Upper lobe of left lung (tissue), 6 donors: ENCODE measurements at regions not wholly inside any gene's neighbourhood (a gene's known extent, or its start where the extent isn't known, plus 50 kb on each side); places are given as distances from the start of the nearest gene placed in this dataset.
"Not testable (repeated sequence)": the region's sequence is repeated elsewhere in the genome, so short reads cannot be mapped to it uniquely, and the experiment has no call there.

Experiments used
- ATAC-seq, 2 donors: fragments of 200-7000 bp; cut with Tn5 transposase; one replicate each; pipeline ENCODE4 v1.9.1; 2022; ENCODE audit warnings: mild to moderate bottlenecking in 2 of 2, moderate library complexity in 2 of 2; ENCODE audit not compliant: low FRiP score in 2 of 2
- DNase-seq, 2 donors: peaks; one replicate each; pipeline ENCODE4 v3.0.0-alpha.2; 2019 to 2020
- H3K27ac ChIP-seq, 4 donors: fragments of 200-600 bp; sonication (generic); one replicate each; pipeline ENCODE4 v1.5.1; 2016 to 2019
- H3K27me3 ChIP-seq, 4 donors: fragments of 200-600 bp; sonication (generic); one replicate each; pipeline ENCODE4 v1.5.1; 2017 to 2019
- H3K36me3 ChIP-seq, 4 donors: fragments of 200-600 bp; sonication (generic); one replicate each; pipeline ENCODE4 v1.5.1; 2016 to 2019
- H3K4me1 ChIP-seq, 4 donors: fragments of 200-600 bp; sonication (generic); one replicate each; pipeline ENCODE4 v1.5.1; 2018 to 2019
- H3K4me3 ChIP-seq, 4 donors: fragments of 200-600 bp; sonication (generic); one replicate each; pipeline ENCODE4 v1.5.1; 2017 to 2019; ENCODE audit warnings: mild to moderate bottlenecking in 2 of 4, moderate library complexity in 1 of 4
- H3K9me3 ChIP-seq, 4 donors: fragments of 200-600 bp; sonication (generic); one replicate each; pipeline ENCODE4 v1.5.1; 2018 to 2019
- EP300 ChIP-seq, 4 donors: sonication (generic); formaldehyde crosslinking; IDR thresholded peaks; one replicate each; pipeline ENCODE4 v1.5.1; 2017; ENCODE audit warnings: antibody characterized with exemption in 4 of 4, control low read depth in 2 of 4
- POLR2A ChIP-seq, 4 donors: fragments of 450-650 bp; IDR thresholded peaks; one replicate each; pipeline ENCODE4 v1.5.1; 2016 to 2017; ENCODE audit warnings: antibody characterized with exemption in 4 of 4, mild to moderate bottlenecking in 2 of 4
- POLR2AphosphoS5 ChIP-seq, 2 donors: sonication (generic); formaldehyde crosslinking; IDR thresholded peaks; one replicate each; pipeline ENCODE4 v1.5.1; 2017; ENCODE audit warnings: antibody characterized with exemption in 2 of 2
- WGBS, 2 donors: methylation state at CpG; one replicate each; pipeline ENCODE4 v1.1.5; 2017 to 2018; 5-methylcytosine and 5-hydroxymethylcytosine counted together
- TF ChIP-seq, protein P1 (sequence below), 6 experiments: fragments of 450-650 bp in 4 of 6; fragments of 200-600 bp in 2 of 6; sonication (generic) in 2 of 6; IDR thresholded peaks; one replicate each; pipeline ENCODE4 v1.5.1; 2016 to 2019; ENCODE audit warnings: antibody characterized with exemption in 6 of 6
- donor health status: DM: no; HTN: no; CAD: no; lungs with moderate emphysema.
- donor health status: DM: no; HTN: yes; CAD: no; lungs with severe emphysema.

DNA sequence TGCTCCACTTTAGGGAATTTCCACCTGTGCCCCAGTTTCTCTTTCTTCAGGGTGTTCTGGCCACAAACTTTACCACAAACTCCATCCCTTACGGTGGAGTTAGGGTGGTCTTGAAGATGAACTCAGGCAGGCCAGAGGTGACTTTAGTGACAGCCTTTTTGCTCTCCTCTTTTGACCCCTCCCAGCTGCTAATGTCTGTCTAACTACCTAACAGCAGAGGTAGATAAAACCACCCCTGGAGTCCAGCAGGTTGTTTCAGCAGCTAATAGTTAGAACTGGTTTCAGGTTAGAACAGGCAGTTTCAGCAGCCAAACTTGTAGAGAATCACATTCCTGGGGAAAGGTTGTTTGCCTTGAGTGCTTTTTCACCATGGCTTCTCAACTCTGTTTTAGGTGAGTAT, 971.3 kb upstream of the CDH18 start:
- no peaks in the 10 kb centered on the region for H3K27me3 ChIP-seq
- no peaks in the 10 kb centered on the region for H3K9me3 ChIP-seq
- WGBS, 2 donors, result 85 to 100% methylated on average over 1 of the region's 1 CpG
- no peak overlapping the region for H3K27ac ChIP-seq
- no peaks in the 10 kb centered on the region for H3K36me3 ChIP-seq
- TF ChIP-seq POLR2A (IDR thresholded peaks at IDR 0.05) (no peak), EP300 (IDR thresholded peaks at IDR 0.05) (no peak), POLR2AphosphoS5 (IDR thresholded peaks at IDR 0.05) (no peak)
- TF ChIP-seq, protein P1, sequence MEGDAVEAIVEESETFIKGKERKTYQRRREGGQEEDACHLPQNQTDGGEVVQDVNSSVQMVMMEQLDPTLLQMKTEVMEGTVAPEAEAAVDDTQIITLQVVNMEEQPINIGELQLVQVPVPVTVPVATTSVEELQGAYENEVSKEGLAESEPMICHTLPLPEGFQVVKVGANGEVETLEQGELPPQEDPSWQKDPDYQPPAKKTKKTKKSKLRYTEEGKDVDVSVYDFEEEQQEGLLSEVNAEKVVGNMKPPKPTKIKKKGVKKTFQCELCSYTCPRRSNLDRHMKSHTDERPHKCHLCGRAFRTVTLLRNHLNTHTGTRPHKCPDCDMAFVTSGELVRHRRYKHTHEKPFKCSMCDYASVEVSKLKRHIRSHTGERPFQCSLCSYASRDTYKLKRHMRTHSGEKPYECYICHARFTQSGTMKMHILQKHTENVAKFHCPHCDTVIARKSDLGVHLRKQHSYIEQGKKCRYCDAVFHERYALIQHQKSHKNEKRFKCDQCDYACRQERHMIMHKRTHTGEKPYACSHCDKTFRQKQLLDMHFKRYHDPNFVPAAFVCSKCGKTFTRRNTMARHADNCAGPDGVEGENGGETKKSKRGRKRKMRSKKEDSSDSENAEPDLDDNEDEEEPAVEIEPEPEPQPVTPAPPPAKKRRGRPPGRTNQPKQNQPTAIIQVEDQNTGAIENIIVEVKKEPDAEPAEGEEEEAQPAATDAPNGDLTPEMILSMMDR (IDR thresholded peaks at IDR 0.05), result no peak
- H3K4me3 ChIP-seq, result no peak overlapping the region
- ATAC-seq (no peak), DNase-seq (no peak)
- H3K4me1 ChIP-seq, result no peaks in the 10 kb centered on the region

DNA sequence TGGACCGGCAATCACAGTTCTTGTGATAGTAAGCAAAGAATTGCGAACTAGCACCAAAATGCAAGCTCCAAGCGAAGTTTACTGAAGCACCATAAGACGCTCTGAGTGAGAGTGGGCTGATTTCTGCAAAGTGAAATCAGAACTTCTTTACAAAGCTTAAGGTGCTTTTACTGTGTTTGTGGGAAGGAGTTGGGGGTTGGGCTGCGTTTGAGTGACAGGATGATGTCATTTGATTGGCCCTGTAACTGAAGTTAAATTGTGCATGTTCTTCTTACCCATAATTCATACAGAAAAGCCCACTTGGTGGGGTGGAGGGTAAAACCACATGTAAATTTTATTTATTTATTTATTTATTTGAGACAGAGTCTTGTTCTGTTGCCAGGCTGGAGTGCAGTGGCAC, 970.6 kb upstream of the CDH18 start:
- Histone ChIP-seq H3K4me1 (no peaks in the 10 kb centered on the region), H3K4me3 (no peak overlapping the region), H3K36me3 (no peaks in the 10 kb centered on the region), H3K27me3 (no peaks in the 10 kb centered on the region), H3K27ac (no peak overlapping the region), H3K9me3 (no peaks in the 10 kb centered on the region)
- WGBS, 2 donors, result 83 to 87% methylated on average over 5 of the region's 5 CpGs
- DNase-seq (no peak), ATAC-seq (no peak)
- no peak for TF ChIP-seq EP300 (IDR thresholded peaks at IDR 0.05)
- TF ChIP-seq, protein P1 (IDR thresholded peaks at IDR 0.05), result no peak
- no peak for TF ChIP-seq POLR2A (IDR thresholded peaks at IDR 0.05)
- TF ChIP-seq POLR2AphosphoS5 (IDR thresholded peaks at IDR 0.05), result no peak

DNA sequence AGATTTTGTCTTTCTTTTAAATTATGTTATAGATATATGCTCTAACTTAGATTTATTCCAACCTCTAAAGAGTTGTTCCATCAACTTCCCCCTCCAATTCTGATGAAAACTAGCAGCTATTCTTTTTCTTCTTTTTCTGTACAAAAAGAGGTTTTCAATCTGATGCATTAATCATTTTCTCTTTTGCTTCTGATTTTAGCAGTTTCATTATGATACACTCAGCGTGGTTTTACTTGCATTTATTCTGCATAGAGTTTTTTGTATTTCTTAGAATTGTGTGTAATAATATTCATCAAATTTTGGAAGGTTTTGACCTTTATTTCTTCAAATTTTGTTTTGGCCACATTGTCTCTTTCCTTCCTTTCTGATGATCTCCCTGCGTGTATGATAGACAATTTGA, 968.1 kb upstream of the CDH18 start:
- Histone ChIP-seq H3K36me3 (no peaks in the 10 kb centered on the region), H3K4me3 (no peak overlapping the region), H3K27me3 (no peaks in the 10 kb centered on the region), H3K27ac (no peak overlapping the region), H3K4me1 (no peaks in the 10 kb centered on the region), H3K9me3 (no peaks in the 10 kb centered on the region)
- DNase-seq (no peak), ATAC-seq (no peak)
- WGBS, 2 donors, result 78 to 80% methylated on average over 2 of the region's 2 CpGs
- TF ChIP-seq POLR2AphosphoS5 (IDR thresholded peaks at IDR 0.05) (no peak), POLR2A (IDR thresholded peaks at IDR 0.05) (no peak), EP300 (IDR thresholded peaks at IDR 0.05) (no peak)
- TF ChIP-seq, protein P1 (IDR thresholded peaks at IDR 0.05), result no peak

DNA sequence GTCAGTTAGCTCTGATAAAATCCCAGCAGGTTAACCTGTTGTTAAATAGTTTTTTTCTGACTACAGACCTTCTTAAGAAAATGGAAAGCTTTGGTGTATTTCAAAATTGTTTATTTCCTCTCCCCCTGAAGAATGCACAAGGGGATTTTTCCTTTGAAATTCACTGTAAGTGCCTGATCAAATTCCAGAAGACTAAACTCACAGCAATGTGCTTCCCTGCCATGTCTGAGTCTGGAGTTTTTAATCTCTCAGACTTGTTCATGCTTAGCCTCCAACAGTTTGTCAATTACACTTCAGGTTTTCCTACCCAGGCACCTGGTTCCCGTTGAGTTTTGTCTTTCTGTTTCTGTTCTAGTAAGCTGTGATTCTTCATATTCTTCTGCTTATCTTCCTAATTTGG, 961.6 kb upstream of the CDH18 start:
- TF ChIP-seq POLR2A (IDR thresholded peaks at IDR 0.05), result no peak
- no peak for TF ChIP-seq EP300 (IDR thresholded peaks at IDR 0.05)
- TF ChIP-seq, protein P1 (IDR thresholded peaks at IDR 0.05), result no peak
- no peak for TF ChIP-seq POLR2AphosphoS5 (IDR thresholded peaks at IDR 0.05)
- WGBS, 2 donors, result 20 to 56% methylated on average over 1 of the region's 1 CpG

DNA sequence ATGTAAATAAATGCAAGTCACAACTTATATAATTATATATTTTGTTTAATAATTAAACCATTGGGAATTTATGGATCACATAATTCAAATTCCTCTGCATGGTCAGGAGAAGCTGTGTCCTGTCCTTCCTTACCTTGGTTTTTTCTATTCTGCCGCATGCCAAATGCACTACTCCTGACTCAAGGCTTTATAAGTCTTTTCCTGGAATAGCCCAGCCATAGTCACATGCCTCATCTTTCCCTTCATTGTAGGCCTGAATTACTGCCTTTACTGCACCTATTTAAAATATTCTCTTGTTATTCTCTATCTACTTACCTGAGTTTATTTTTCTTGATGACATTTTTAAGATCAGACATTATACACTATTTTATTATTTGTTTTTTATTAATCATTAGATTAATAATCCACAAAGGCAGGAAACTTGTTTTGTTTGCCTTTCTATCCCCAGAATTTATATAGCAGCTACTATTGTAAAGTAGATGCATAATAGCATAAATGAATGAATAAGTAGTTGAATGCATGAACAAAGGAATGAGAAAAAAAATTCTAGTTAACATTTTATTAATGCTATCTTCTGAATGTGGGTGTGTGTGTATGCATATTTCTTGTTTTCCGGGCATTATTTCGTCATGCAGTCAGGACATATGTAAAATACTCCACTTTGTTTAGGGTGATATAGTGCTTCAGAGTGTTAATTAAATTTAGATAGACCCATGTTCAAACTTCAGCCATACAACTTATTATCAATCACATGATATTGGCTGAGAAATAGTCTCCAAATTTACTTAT, 955.4 kb upstream of the CDH18 start:
- not testable (repeated sequence) for H3K4me1 ChIP-seq, DNase-seq, H3K27me3 ChIP-seq, H3K9me3 ChIP-seq, H3K4me3 ChIP-seq, H3K36me3 ChIP-seq, H3K27ac ChIP-seq, ATAC-seq
- WGBS, 2 donors, result 82 to 92% methylated on average over 3 of the region's 3 CpGs

More for the DNA sequence above, 961.6 kb upstream of the CDH18 start:
- ATAC-seq, result no peak
- Histone ChIP-seq H3K27ac (no peak overlapping the region), H3K4me1 (no peaks in the 10 kb centered on the region), H3K27me3 (no peaks in the 10 kb centered on the region), H3K4me3 (no peak overlapping the region), H3K9me3 (no peaks in the 10 kb centered on the region), H3K36me3 (no peaks in the 10 kb centered on the region)
- DNase-seq, result no peak

DNA sequence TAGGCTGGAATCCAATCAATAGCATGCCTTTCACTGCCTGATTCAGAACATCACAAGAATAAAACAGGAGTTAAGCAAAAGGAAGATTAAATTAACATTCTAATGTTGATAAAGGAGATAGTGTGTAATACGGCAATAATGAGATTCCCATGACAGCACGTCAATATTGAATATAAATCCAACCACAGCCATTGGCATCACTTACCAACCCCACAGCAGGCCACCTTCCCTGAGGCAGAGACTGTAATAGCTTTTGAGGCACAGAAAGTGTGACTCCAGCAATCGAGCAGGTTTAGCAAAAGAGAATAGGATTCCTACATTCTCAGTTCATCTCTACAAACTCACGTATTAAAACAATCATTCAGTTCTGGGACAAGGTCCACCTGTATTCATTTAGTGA, 954.6 kb upstream of the CDH18 start:
- H3K36me3 ChIP-seq, ATAC-seq, H3K27ac ChIP-seq, H3K9me3 ChIP-seq, DNase-seq, H3K27me3 ChIP-seq, H3K4me1 ChIP-seq, H3K4me3 ChIP-seq: not testable (repeated sequence)
- 82 to 84% methylated on average over 4 of the region's 4 CpGs for WGBS, 2 donors

DNA sequence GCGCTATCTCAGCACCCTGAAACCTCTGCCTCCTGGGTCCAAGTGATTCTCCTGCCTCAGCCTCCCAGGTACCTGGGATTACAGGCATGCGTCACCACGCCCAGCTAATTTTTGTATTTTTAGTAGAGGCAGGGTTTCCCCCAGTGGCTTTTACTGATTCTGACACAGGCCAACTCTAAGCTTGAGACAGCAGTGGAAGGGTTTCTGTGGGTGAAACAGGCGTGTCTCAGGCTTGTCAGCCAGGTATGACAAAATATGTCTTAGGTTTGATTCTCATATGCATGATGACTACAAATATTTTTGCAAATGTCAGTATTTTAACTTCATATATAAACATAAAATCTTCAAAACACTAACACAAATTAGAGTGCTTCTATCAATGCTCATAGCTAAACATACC, 952.8 kb upstream of the CDH18 start:
- ATAC-seq, H3K27me3 ChIP-seq, H3K4me1 ChIP-seq, H3K4me3 ChIP-seq, H3K27ac ChIP-seq, H3K9me3 ChIP-seq, DNase-seq, H3K36me3 ChIP-seq: not testable (repeated sequence)
- 78 to 89% methylated on average over 4 of the region's 4 CpGs for WGBS, 2 donors

DNA sequence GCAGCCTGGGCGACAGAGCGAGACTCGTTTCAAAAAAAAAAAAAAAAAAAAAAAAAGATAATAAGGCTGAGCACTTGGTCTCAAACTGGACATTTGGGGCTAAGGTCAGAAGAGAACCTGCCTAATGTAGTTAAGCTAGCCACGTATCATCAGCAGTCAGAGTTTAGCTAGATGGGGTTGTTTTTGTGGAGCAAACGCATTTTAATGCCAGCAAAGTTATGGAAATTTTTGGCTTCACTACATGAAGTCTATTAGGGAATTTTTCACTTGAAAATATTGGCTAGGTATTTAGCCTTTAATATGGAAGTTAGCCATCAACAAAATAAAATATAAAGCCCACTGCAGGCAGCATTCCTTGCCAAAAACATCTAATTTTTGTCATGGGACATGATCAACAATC, 902.9 kb upstream of the CDH18 start:
- WGBS, 2 donors, result 84 to 91% methylated on average over 5 of the region's 5 CpGs
- H3K27me3 ChIP-seq, ATAC-seq, DNase-seq, H3K4me1 ChIP-seq, H3K4me3 ChIP-seq, H3K27ac ChIP-seq, H3K36me3 ChIP-seq, H3K9me3 ChIP-seq: not testable (repeated sequence)

DNA sequence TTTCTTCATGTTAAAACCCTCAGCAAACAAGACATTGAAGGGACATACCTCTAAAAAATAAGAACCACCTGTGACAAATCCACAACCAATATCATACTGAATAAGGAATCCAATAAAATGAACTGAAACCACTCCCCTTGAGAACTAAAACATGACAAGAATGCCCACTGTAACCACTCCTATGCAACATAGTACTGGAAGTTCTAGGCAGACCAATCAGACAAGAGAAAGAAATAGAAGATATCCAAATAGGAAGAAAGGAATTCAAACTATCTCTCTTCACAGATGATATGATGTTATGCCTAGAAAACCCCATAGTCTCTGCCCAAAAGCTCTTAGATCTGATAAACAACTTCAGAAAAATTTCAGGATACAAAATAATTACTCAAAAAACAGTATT, 887.7 kb upstream of the CDH18 start:
- not testable (repeated sequence) for H3K27me3 ChIP-seq, H3K27ac ChIP-seq, H3K9me3 ChIP-seq, DNase-seq, H3K36me3 ChIP-seq, H3K4me3 ChIP-seq, H3K4me1 ChIP-seq, ATAC-seq
